Gastroesophageal sphincter (tissue), 4 donors: ENCODE measurements at regions not wholly inside any gene's neighbourhood (a gene's known extent, or its start where the extent isn't known, plus 50 kb on each side); places are given as distances from the start of the nearest gene placed in this dataset.

Experiments used
- ATAC-seq: fragments of 150-250 bp; one replicate; pipeline ENCODE4 v1.9.1; 2016; ENCODE audit warnings: mild to moderate bottlenecking, moderate library complexity
- H3K27ac ChIP-seq, 4 donors: fragments of 200-600 bp; sonication (generic) in 3 of 4; 1 replicate in 3 of 4; 2 replicates in 1 of 4; pipeline ENCODE4 v1.5.1; 2016 to 2019
- H3K27me3 ChIP-seq: fragments of 200-600 bp; sonication (generic); one replicate; pipeline ENCODE4 v1.5.1; 2019
- H3K36me3 ChIP-seq, 2 donors: fragments of 200-600 bp; sonication (generic); one replicate each; pipeline ENCODE4 v1.5.1; 2019; ENCODE audit warnings: control low read depth in 1 of 2
- H3K4me1 ChIP-seq, 3 donors: fragments of 200-600 bp; sonication (generic); 1 replicate in 2 of 3; 2 replicates in 1 of 3; pipeline ENCODE4 v1.5.1; 2016 to 2019; ENCODE audit warnings: control low read depth in 2 of 3
- H3K4me3 ChIP-seq, 2 donors: fragments of 200-600 bp; sonication (generic); one replicate each; pipeline ENCODE4 v1.5.1; 2019; ENCODE audit warnings: mild to moderate bottlenecking in 1 of 2, moderate library complexity in 1 of 2
- H3K9me3 ChIP-seq, 3 donors: fragments of 200-600 bp; sonication (generic); one replicate each; pipeline ENCODE4 v1.5.1; 2017 to 2019; ENCODE audit warnings: control low read depth in 2 of 3
- CTCF ChIP-seq, 4 experiments: fragments of 200-600 bp in 2 of 4; fragments of 450-650 bp in 2 of 4; sonication (generic) in 1 of 4; IDR thresholded peaks; one replicate each; pipeline ENCODE4 v1.5.1; 2017 to 2019; ENCODE audit warnings: antibody characterized with exemption in 4 of 4, mild to moderate bottlenecking in 2 of 4, moderate library complexity in 2 of 4
- EP300 ChIP-seq: sonication (generic); formaldehyde crosslinking; IDR thresholded peaks from one replicate; pipeline ENCODE4 v1.6.1; 2017; ENCODE audit warnings: antibody characterized with exemption, mild to moderate bottlenecking
- POLR2A ChIP-seq, 2 donors: fragments of 450-650 bp; IDR thresholded peaks; one replicate each; pipeline ENCODE4 v1.6.1; 2017; ENCODE audit warnings: antibody characterized with exemption in 2 of 2, mild to moderate bottlenecking in 2 of 2, moderate library complexity in 1 of 2
- POLR2AphosphoS5 ChIP-seq: sonication (generic); formaldehyde crosslinking; IDR thresholded peaks from one replicate; pipeline ENCODE4 v1.6.1; 2017; ENCODE audit warnings: antibody characterized with exemption
- WGBS, 2 donors: methylation state at CpG; one replicate each; pipeline ENCODE4 v1.1.5; 2018; ENCODE audit warnings: low coverage in 1 of 2; 5-methylcytosine and 5-hydroxymethylcytosine counted together

GRCh38 chr18:42563995-42564394 is 551.5 kb downstream of the RIT2 start:
- Histone ChIP-seq H3K27me3 (no peaks in the 10 kb centered on the region), H3K27ac (no peak overlapping the region), H3K9me3 (no peaks in the 10 kb centered on the region), H3K4me3 (no peak overlapping the region), H3K4me1 (no peaks in the 10 kb centered on the region), H3K36me3 (no peaks in the 10 kb centered on the region)
- TF ChIP-seq POLR2A (IDR thresholded peaks at IDR 0.05): no peak
- no peak for TF ChIP-seq EP300
- no peak for TF ChIP-seq CTCF (IDR thresholded peaks at IDR 0.05)
- TF ChIP-seq POLR2AphosphoS5: no peak
- no peak for ATAC-seq
- 83 to 91% methylated on average over 3 of the region's 3 CpGs for WGBS, 2 donors

- Histone ChIP-seq H3K4me1 (no peaks in the 10 kb centered on the region), H3K9me3 (no peaks in the 10 kb centered on the region), H3K27me3 (no peaks in the 10 kb centered on the region), H3K36me3 (no peaks in the 10 kb centered on the region), H3K27ac (no peak overlapping the region), H3K4me3 (no peak overlapping the region)
- TF ChIP-seq POLR2AphosphoS5 (no peak), EP300 (no peak), CTCF (IDR thresholded peaks at IDR 0.05) (no peak), POLR2A (IDR thresholded peaks at IDR 0.05) (no peak)
- WGBS, 2 donors: 89% methylated on average over 1 of the region's 1 CpG; no CpG with 5 or more reads in 1 of the 2 donors
- ATAC-seq: no peak
Measured at GRCh38 chr18:42564761-42565160, 550.7 kb downstream of the RIT2 start.

GRCh38 chr18:42568773-42569172 is 546.7 kb downstream of the RIT2 start:
- no peaks in the 10 kb centered on the region for H3K27me3 ChIP-seq
- H3K9me3 ChIP-seq: no peaks in the 10 kb centered on the region
- TF ChIP-seq CTCF (IDR thresholded peaks at IDR 0.05): no peak
- TF ChIP-seq POLR2AphosphoS5: no peak
- TF ChIP-seq EP300: no peak
- no peak for TF ChIP-seq POLR2A (IDR thresholded peaks at IDR 0.05)
- H3K36me3 ChIP-seq: no peaks in the 10 kb centered on the region
- no peak overlapping the region for H3K4me3 ChIP-seq
- H3K27ac ChIP-seq: no peak overlapping the region
- H3K4me1 ChIP-seq: no peaks in the 10 kb centered on the region
- no peak for ATAC-seq
- WGBS, 2 donors: 69 to 95% methylated on average over 2 of the region's 2 CpGs

GRCh38 chr18:42574871-42575270 is 540.6 kb downstream of the RIT2 start:
- TF ChIP-seq EP300: no peak
- TF ChIP-seq CTCF (IDR thresholded peaks at IDR 0.05): no peak
- no peak for TF ChIP-seq POLR2AphosphoS5
- no peak for TF ChIP-seq POLR2A (IDR thresholded peaks at IDR 0.05)
- H3K9me3 ChIP-seq: no peaks in the 10 kb centered on the region
- H3K27ac ChIP-seq: no peak overlapping the region
- no peak overlapping the region for H3K4me3 ChIP-seq
- no peaks in the 10 kb centered on the region for H3K4me1 ChIP-seq
- 25 to 26% methylated on average over 2 to 4 of the region's 4 CpGs for WGBS, 2 donors
- no peaks in the 10 kb centered on the region for H3K27me3 ChIP-seq
- ATAC-seq: no peak
- no peaks in the 10 kb centered on the region for H3K36me3 ChIP-seq

GRCh38 chr18:42576124-42576523 is 539.4 kb downstream of the RIT2 start:
- Histone ChIP-seq H3K36me3 (no peaks in the 10 kb centered on the region), H3K4me1 (no peaks in the 10 kb centered on the region), H3K27me3 (no peaks in the 10 kb centered on the region), H3K4me3 (no peak overlapping the region), H3K9me3 (no peaks in the 10 kb centered on the region), H3K27ac (no peak overlapping the region)
- ATAC-seq: no peak
- TF ChIP-seq CTCF (IDR thresholded peaks at IDR 0.05): no peak
- TF ChIP-seq EP300: no peak
